ENCODE measurements at regions not wholly inside any gene's neighbourhood (a gene's known extent, or its start where the extent isn't known, plus 50 kb on each side); places are given as distances from the start of the nearest gene placed in this dataset.

DNA sequence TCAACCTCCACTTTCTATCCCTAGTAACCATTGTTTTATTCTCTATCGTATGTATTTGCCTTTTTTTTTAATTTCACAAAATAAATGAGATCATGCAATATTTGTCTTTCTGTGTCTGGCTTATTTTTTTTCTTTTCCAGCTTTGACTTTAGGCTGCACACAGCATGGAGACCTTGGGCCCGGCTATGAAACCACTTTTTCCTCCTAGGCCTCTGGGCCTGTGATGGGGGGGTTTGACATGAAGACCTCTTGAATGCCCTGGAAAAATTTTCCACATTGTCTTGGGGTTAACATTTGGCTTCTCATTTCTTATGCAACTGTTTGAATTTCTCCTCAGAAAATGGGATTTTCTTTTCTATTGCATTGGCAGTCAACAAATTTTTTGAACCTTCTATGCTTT is 100.2 kb upstream of the BTG3 start:
- Mint-ChIP-seq H3K9me3 (ENCODE audit: unreplicated experiment) (peaks cover 11% of the 10 kb centered on the region), H3K36me3 (ENCODE audit: low read depth, unreplicated experiment) (peaks cover 5% of the 10 kb centered on the region), H3K4me3 (ENCODE audit: unreplicated experiment) (no peak overlapping the region), H3K27ac (ENCODE audit: unreplicated experiment) (no peak overlapping the region), H3K27me3 (ENCODE audit: unreplicated experiment) (peaks cover 6% of the 10 kb centered on the region), H3K4me1 (ENCODE audit: unreplicated experiment) (no peaks in the 10 kb centered on the region)
- TF ChIP-seq, protein P1, sequence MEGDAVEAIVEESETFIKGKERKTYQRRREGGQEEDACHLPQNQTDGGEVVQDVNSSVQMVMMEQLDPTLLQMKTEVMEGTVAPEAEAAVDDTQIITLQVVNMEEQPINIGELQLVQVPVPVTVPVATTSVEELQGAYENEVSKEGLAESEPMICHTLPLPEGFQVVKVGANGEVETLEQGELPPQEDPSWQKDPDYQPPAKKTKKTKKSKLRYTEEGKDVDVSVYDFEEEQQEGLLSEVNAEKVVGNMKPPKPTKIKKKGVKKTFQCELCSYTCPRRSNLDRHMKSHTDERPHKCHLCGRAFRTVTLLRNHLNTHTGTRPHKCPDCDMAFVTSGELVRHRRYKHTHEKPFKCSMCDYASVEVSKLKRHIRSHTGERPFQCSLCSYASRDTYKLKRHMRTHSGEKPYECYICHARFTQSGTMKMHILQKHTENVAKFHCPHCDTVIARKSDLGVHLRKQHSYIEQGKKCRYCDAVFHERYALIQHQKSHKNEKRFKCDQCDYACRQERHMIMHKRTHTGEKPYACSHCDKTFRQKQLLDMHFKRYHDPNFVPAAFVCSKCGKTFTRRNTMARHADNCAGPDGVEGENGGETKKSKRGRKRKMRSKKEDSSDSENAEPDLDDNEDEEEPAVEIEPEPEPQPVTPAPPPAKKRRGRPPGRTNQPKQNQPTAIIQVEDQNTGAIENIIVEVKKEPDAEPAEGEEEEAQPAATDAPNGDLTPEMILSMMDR (IDR thresholded peaks at IDR 0.05; ENCODE audit: unreplicated experiment): no peak
- DNase-seq (ENCODE audit: low spot score): no peak

DNA sequence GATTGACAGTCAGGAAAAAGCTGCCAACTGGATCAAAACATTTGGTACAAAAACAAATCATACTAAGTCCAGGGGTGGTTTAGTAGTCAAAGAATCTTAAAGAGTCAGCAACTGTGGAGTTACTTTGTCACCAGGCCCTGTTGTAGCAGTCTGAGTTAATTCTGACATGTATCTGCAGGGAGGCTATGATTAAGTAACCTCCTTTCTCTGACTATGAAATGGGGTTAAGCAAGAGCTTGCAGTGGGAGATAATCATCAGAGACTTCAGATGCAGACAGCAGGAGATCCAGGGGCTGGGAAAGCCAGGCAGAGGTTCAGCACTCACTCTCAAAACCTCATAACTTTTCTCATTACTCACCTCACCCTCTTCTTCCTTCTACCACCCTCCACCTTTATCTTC is 99.2 kb upstream of the BTG3 start:
- Mint-ChIP-seq H3K27ac (ENCODE audit: unreplicated experiment) (no peak overlapping the region), H3K36me3 (ENCODE audit: low read depth, unreplicated experiment) (peaks cover 4% of the 10 kb centered on the region), H3K27me3 (ENCODE audit: unreplicated experiment) (peaks cover 3% of the 10 kb centered on the region), H3K4me3 (ENCODE audit: unreplicated experiment) (no peak overlapping the region), H3K9me3 (ENCODE audit: unreplicated experiment) (peaks cover 11% of the 10 kb centered on the region), H3K4me1 (ENCODE audit: unreplicated experiment) (no peaks in the 10 kb centered on the region)
- TF ChIP-seq, protein P1 (IDR thresholded peaks at IDR 0.05; ENCODE audit: unreplicated experiment): no peak
- no peak for DNase-seq (ENCODE audit: low spot score)

DNA sequence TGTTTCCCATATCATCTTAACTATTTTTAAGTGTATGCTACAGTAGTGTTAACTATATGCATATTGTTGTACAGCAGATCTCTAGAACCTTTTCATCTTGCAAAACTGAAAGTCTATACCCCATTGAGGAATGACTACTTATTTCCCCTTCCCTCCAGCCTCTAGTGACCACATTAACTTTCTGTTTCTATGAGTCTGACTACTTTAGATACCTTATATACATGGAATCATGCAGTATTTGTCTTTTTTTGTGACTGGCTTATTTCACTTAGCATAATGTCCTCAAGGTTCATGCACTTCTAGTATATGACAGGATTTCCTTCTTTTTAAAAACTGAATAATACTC is 96.5 kb upstream of the BTG3 start:
- peaks cover 6% of the 10 kb centered on the region for H3K9me3 Mint-ChIP-seq (ENCODE audit: unreplicated experiment)
- H3K27ac Mint-ChIP-seq (ENCODE audit: unreplicated experiment): no peak overlapping the region
- H3K36me3 Mint-ChIP-seq (ENCODE audit: low read depth, unreplicated experiment): peaks cover 4% of the 10 kb centered on the region
- DNase-seq (ENCODE audit: low spot score): no peak
- H3K4me3 Mint-ChIP-seq (ENCODE audit: unreplicated experiment): no peak overlapping the region
- TF ChIP-seq, protein P1 (IDR thresholded peaks at IDR 0.05; ENCODE audit: unreplicated experiment): no peak
- H3K27me3 Mint-ChIP-seq (ENCODE audit: unreplicated experiment): peaks cover 3% of the 10 kb centered on the region
- no peaks in the 10 kb centered on the region for H3K4me1 Mint-ChIP-seq (ENCODE audit: unreplicated experiment)

DNA sequence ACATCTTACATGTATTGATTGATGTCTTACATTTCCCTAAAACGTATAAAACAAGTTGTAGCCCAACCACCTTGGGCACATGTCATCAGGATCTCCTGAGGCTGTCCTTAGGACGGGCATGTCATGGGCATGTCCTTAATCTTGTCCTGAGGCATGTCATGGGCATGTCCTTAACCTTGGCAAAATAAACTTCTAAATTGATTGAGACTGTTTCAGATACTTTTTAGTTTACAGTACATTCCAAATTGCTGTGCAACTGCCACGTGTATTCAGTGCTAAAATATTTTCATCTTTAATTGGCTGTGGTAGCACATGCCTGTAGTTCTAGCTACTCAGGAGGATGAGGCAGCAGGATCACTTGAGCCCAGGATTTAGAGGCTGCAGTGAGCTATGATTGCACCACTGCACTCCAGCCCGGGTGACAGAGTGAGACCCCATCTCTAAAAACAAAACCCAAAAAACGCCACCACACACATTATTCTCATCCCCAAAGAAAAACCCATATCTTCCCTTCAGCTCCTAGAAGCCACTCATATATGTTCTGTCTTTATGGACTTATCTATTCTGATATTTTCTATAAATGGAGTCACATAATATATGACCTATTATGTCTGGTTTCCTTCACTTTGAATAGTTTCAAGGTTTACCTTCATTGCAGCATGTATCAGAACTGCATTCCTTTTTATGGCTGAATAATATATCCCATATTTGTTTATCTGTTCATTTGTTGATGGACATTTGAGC is 96.0 kb upstream of the BTG3 start:
- Mint-ChIP-seq H3K4me1 (ENCODE audit: unreplicated experiment) (no peaks in the 10 kb centered on the region), H3K27ac (ENCODE audit: unreplicated experiment) (no peak overlapping the region), H3K9me3 (ENCODE audit: unreplicated experiment) (peaks cover 3% of the 10 kb centered on the region), H3K36me3 (ENCODE audit: low read depth, unreplicated experiment) (peaks cover 4% of the 10 kb centered on the region), H3K27me3 (ENCODE audit: unreplicated experiment) (peaks cover 5% of the 10 kb centered on the region), H3K4me3 (ENCODE audit: unreplicated experiment) (no peak overlapping the region)
- TF ChIP-seq, protein P1 (IDR thresholded peaks at IDR 0.05; ENCODE audit: unreplicated experiment): no peak
- DNase-seq (ENCODE audit: low spot score): no peak

DNA sequence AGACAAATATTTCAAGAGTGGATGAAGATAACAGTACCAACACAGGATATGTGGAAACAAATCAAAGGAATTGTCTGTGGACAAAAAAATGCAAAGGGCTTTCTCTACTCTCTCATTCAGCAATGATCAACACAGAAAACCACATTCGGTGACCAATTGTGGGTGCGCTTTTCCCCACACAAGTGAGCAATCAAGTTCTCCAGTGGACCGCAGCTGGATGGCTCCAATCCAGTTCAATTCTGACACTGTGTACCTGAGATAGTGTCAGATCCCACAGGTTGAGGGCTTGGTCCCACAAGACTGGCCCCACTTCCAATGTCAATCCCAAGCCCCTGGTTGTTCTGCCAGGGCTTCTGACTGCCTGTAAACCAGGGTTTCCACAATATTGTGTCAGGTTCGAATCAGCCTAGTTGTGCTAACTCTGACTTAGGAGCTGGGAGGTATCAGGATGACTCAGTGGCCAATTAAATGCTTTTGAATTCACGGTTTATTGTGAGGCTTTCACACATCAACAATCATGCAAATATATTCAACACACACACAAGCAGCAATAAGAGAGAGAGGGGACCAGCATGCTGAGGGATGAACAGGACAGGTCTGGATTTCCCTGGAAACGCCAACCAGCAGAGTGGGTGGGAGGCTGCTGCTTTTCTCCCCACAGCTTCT is 87.0 kb upstream of the BTG3 start:
- Mint-ChIP-seq H3K9me3 (ENCODE audit: unreplicated experiment) (peaks cover 7% of the 10 kb centered on the region), H3K27ac (ENCODE audit: unreplicated experiment) (no peak overlapping the region), H3K36me3 (ENCODE audit: low read depth, unreplicated experiment) (no peaks in the 10 kb centered on the region), H3K4me3 (ENCODE audit: unreplicated experiment) (no peak overlapping the region), H3K27me3 (ENCODE audit: unreplicated experiment) (peaks cover 2% of the 10 kb centered on the region), H3K4me1 (ENCODE audit: unreplicated experiment) (no peaks in the 10 kb centered on the region)
- DNase-seq (ENCODE audit: low spot score): no peak
- TF ChIP-seq, protein P1 (IDR thresholded peaks at IDR 0.05; ENCODE audit: unreplicated experiment): no peak

Data from endothelial cell (in vitro differentiated cells).